ENCODE measurements at regions not wholly inside any gene's neighbourhood (a gene's known extent, or its start where the extent isn't known, plus 50 kb on each side); places are given as distances from the start of the nearest gene placed in this dataset.

- TF ChIP-seq, protein P1, sequence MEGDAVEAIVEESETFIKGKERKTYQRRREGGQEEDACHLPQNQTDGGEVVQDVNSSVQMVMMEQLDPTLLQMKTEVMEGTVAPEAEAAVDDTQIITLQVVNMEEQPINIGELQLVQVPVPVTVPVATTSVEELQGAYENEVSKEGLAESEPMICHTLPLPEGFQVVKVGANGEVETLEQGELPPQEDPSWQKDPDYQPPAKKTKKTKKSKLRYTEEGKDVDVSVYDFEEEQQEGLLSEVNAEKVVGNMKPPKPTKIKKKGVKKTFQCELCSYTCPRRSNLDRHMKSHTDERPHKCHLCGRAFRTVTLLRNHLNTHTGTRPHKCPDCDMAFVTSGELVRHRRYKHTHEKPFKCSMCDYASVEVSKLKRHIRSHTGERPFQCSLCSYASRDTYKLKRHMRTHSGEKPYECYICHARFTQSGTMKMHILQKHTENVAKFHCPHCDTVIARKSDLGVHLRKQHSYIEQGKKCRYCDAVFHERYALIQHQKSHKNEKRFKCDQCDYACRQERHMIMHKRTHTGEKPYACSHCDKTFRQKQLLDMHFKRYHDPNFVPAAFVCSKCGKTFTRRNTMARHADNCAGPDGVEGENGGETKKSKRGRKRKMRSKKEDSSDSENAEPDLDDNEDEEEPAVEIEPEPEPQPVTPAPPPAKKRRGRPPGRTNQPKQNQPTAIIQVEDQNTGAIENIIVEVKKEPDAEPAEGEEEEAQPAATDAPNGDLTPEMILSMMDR (optimal IDR thresholded peaks at IDR 0.05 in 1 of 3, IDR thresholded peaks at IDR 0.05 in 1 of 3, conservative IDR thresholded peaks at IDR 0.05 in 1 of 3; ENCODE audit: extremely low read depth in 1 of 3, insufficient read depth in 2 of 3, low read length in 3 of 3), result no peak
- no peak for TF ChIP-seq EZH2 (IDR thresholded peaks at IDR 0.05; ENCODE audit: low read length)
Measured at GRCh38 chr10:105615715-105616365, 974.8 kb downstream of the SORCS3 start.

All from keratinocyte (primary cell).